ENCODE measurements at regions not wholly inside any gene's neighbourhood (a gene's known extent, or its start where the extent isn't known, plus 50 kb on each side); places are given as distances from the start of the nearest gene placed in this dataset.
A peak's percentile ranks its signal among the peaks of the same experiment; 100 is the strongest.

GRCh38 chr20:39837561-39837960 is 851.5 kb downstream of the MAFB start:
- TF ChIP-seq, protein P1, sequence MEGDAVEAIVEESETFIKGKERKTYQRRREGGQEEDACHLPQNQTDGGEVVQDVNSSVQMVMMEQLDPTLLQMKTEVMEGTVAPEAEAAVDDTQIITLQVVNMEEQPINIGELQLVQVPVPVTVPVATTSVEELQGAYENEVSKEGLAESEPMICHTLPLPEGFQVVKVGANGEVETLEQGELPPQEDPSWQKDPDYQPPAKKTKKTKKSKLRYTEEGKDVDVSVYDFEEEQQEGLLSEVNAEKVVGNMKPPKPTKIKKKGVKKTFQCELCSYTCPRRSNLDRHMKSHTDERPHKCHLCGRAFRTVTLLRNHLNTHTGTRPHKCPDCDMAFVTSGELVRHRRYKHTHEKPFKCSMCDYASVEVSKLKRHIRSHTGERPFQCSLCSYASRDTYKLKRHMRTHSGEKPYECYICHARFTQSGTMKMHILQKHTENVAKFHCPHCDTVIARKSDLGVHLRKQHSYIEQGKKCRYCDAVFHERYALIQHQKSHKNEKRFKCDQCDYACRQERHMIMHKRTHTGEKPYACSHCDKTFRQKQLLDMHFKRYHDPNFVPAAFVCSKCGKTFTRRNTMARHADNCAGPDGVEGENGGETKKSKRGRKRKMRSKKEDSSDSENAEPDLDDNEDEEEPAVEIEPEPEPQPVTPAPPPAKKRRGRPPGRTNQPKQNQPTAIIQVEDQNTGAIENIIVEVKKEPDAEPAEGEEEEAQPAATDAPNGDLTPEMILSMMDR (IDR thresholded peaks at IDR 0.05; ENCODE audit: extremely low read depth, low read depth, low read length): no peak
- no peaks in the 10 kb centered on the region for H3K4me1 ChIP-seq (ENCODE audit: insufficient read depth, low read length)
- H2AFZ ChIP-seq (ENCODE audit: low read length): no peak overlapping the region
- no peaks in the 10 kb centered on the region for H3K36me3 ChIP-seq (ENCODE audit: insufficient read depth, low read length)
- no peak overlapping the region for H3K4me3 ChIP-seq (ENCODE audit: insufficient read depth, low read length)
- H3K4me2 ChIP-seq (ENCODE audit: insufficient read depth, low read length): no peak overlapping the region
- no peaks in the 10 kb centered on the region for H3K9me3 ChIP-seq (ENCODE audit: low read depth, low read length)
- H3K27ac ChIP-seq (ENCODE audit: low read depth, low read length): no peak overlapping the region
- H3K27me3 ChIP-seq (ENCODE audit: insufficient read depth, low read length): no peaks in the 10 kb centered on the region
- no peak for DNase-seq (ENCODE audit: insufficient read length, low spot score, missing footprints)
- no peaks in the 10 kb centered on the region for H4K20me1 ChIP-seq (ENCODE audit: insufficient read depth, low read length)
- H3K79me2 ChIP-seq (ENCODE audit: insufficient read depth, low read length): no peaks in the 10 kb centered on the region

GRCh38 chr20:39835130-39835842 is 853.8 kb downstream of the MAFB start:
- Histone ChIP-seq H4K20me1 (ENCODE audit: insufficient read depth, low read length) (no peaks in the 10 kb centered on the region), H3K4me1 (ENCODE audit: insufficient read depth, low read length) (no peaks in the 10 kb centered on the region), H3K9me3 (ENCODE audit: low read depth, low read length) (no peaks in the 10 kb centered on the region), H3K4me3 (ENCODE audit: insufficient read depth, low read length) (no peak overlapping the region), H3K27me3 (ENCODE audit: insufficient read depth, low read length) (no peaks in the 10 kb centered on the region), H3K79me2 (ENCODE audit: insufficient read depth, low read length) (no peaks in the 10 kb centered on the region), H3K4me2 (ENCODE audit: insufficient read depth, low read length) (no peak overlapping the region), H2AFZ (ENCODE audit: low read length) (peak overlapping the region; percentile 78), H3K27ac (ENCODE audit: low read depth, low read length) (no peak overlapping the region), H3K36me3 (ENCODE audit: insufficient read depth, low read length) (no peaks in the 10 kb centered on the region)
- DNase-seq (ENCODE audit: insufficient read length, low spot score, missing footprints): no peak
- TF ChIP-seq, protein P1 (IDR thresholded peaks at IDR 0.05; ENCODE audit: extremely low read depth, low read depth, low read length): no peak

GRCh38 chr20:39830903-39831302 is 858.1 kb downstream of the MAFB start:
- DNase-seq (ENCODE audit: insufficient read length, low spot score, missing footprints): no peak
- Histone ChIP-seq H3K9me3 (ENCODE audit: low read depth, low read length) (no peaks in the 10 kb centered on the region), H3K79me2 (ENCODE audit: insufficient read depth, low read length) (no peaks in the 10 kb centered on the region), H3K27me3 (ENCODE audit: insufficient read depth, low read length) (no peaks in the 10 kb centered on the region), H4K20me1 (ENCODE audit: insufficient read depth, low read length) (no peaks in the 10 kb centered on the region), H3K4me3 (ENCODE audit: insufficient read depth, low read length) (no peak overlapping the region), H3K27ac (ENCODE audit: low read depth, low read length) (no peak overlapping the region), H2AFZ (ENCODE audit: low read length) (no peak overlapping the region), H3K4me1 (ENCODE audit: insufficient read depth, low read length) (peaks cover 9% of the 10 kb centered on the region), H3K4me2 (ENCODE audit: insufficient read depth, low read length) (no peak overlapping the region), H3K36me3 (ENCODE audit: insufficient read depth, low read length) (no peaks in the 10 kb centered on the region)
- TF ChIP-seq, protein P1 (IDR thresholded peaks at IDR 0.05; ENCODE audit: extremely low read depth, low read depth, low read length): no peak

DNA sequence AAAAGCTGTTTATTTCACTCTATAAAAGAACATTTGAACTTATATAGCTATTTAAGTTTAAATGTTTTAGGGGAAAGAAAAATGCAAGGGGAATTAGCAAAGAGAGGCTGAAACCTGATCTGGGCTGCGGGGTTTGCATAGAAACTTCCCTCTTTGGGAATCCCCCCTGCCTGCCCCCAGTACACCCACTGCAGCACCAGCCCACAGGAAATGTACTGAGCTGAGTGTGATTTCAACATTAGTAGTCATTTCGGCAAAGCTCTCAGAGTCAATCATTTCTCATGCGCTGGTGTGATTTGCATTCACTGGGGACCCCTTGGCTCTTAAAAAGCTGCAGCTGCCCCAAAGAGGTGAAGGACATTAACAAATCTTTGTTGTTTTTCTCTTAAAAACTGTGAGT is 859.4 kb downstream of the MAFB start:
- DNase-seq (ENCODE audit: insufficient read length, low spot score, missing footprints): no peak

More for the DNA sequence above, 859.4 kb downstream of the MAFB start:
- no peaks in the 10 kb centered on the region for H3K79me2 ChIP-seq (ENCODE audit: insufficient read depth, low read length)
- no peaks in the 10 kb centered on the region for H4K20me1 ChIP-seq (ENCODE audit: insufficient read depth, low read length)
- H3K27ac ChIP-seq (ENCODE audit: low read depth, low read length): no peak overlapping the region
- no peaks in the 10 kb centered on the region for H3K27me3 ChIP-seq (ENCODE audit: insufficient read depth, low read length)
- H3K4me2 ChIP-seq (ENCODE audit: insufficient read depth, low read length): peak overlapping the region; percentile 61
- H2AFZ ChIP-seq (ENCODE audit: low read length): peak overlapping the region; percentile 64
- H3K9me3 ChIP-seq (ENCODE audit: low read depth, low read length): no peaks in the 10 kb centered on the region
- no peaks in the 10 kb centered on the region for H3K36me3 ChIP-seq (ENCODE audit: insufficient read depth, low read length)
- H3K4me3 ChIP-seq (ENCODE audit: insufficient read depth, low read length): peak overlapping the region; percentile 6
- peaks cover 14% of the 10 kb centered on the region for H3K4me1 ChIP-seq (ENCODE audit: insufficient read depth, low read length)
- TF ChIP-seq, protein P1 (IDR thresholded peaks at IDR 0.05; ENCODE audit: extremely low read depth, low read depth, low read length): no peak
